SK-N-MC (cell line): ENCODE measurements at regions not wholly inside any gene's neighbourhood (a gene's known extent, or its start where the extent isn't known, plus 50 kb on each side); places are given as distances from the start of the nearest gene placed in this dataset.

Experiments
- EZH2 ChIP-seq: fragments of 200-600 bp; sonication (generic); IDR thresholded peaks from one replicate; pipeline ENCODE4 v1.6.1; 2017; ENCODE audit warnings: antibody characterized with exemption
- POLR2AphosphoS5 ChIP-seq: IDR thresholded peaks from 2 replicates; pipeline ENCODE4 v1.6.1; 2012; ENCODE audit warnings: mild to moderate bottlenecking, low read depth, low read length, borderline replicate concordance

DNA sequence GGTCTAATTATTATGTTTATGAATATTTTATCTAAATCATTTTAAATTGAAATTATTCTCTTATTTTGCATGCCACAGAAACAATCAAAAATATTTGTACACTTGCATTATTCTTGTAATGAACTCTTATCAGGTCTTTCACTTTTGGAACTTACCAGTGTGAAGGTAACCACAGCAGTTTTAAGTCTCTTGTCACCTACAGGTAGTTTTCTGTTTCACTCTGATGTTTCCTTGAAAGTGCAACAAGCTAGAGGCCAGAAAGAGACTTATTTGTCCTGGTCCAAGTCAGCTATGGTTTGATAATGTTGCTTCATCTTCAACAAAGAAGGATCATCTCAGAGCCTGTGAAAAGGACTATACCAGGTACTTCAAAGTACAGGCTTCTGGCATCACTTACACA, 133.4 kb upstream of the NBEA start:
- TF ChIP-seq POLR2AphosphoS5 (no peak), EZH2 (no peak)
